ENCODE measurements at regions not wholly inside any gene's neighbourhood (a gene's known extent, or its start where the extent isn't known, plus 50 kb on each side); places are given as distances from the start of the nearest gene placed in this dataset.

- POLR2A ChIA-PET: no interaction called here
- H3K4me3 ChIP-seq (ENCODE audit: low read depth, low read length): no peak overlapping the region
- no peaks in the 10 kb centered on the region for H3K4me1 ChIP-seq (ENCODE audit: control insufficient read depth, insufficient read depth, low read length)
- no peaks in the 10 kb centered on the region for H3K36me3 ChIP-seq (ENCODE audit: control insufficient read depth in 2 of 2, insufficient read depth in 1 of 2, low read length in 2 of 2)
- H3K9me3 ChIP-seq (ENCODE audit: control insufficient read depth, insufficient read depth, low read depth, low read length): no peaks in the 10 kb centered on the region
- H3K27ac ChIP-seq (ENCODE audit: extremely low read depth, low read depth, low read length): no peak overlapping the region
- CTCF ChIA-PET: no interaction called here
- TF ChIP-seq MYNN (tag by site-specific recombination; IDR thresholded peaks at IDR 0.05; ENCODE audit: borderline replicate concordance): no peak
- TF ChIP-seq ZBTB20 (tag by site-specific recombination; IDR thresholded peaks at IDR 0.05): no peak
- TF ChIP-seq GLI2 (tag by site-specific recombination; IDR thresholded peaks at IDR 0.05; ENCODE audit: borderline replicate concordance, low read depth): no peak
- TF ChIP-seq ZNF830 (tag by site-specific recombination; IDR thresholded peaks at IDR 0.05; ENCODE audit: low read depth): no peak
- TF ChIP-seq ZFP41 (tag by site-specific recombination; IDR thresholded peaks at IDR 0.05; ENCODE audit: borderline replicate concordance): no peak
- TF ChIP-seq ZNF155 (tag by site-specific recombination; IDR thresholded peaks at IDR 0.05): no peak
- TF ChIP-seq ZNF501 (tag by site-specific recombination; IDR thresholded peaks at IDR 0.05): no peak
- no peak for TF ChIP-seq ZNF548 (tag by site-specific recombination; IDR thresholded peaks at IDR 0.05)
- TF ChIP-seq ZNF423 (tag by site-specific recombination; IDR thresholded peaks at IDR 0.05): no peak
Measured at GRCh38 chr20:60332523-60332922, 374.3 kb downstream of the CDH26 start.

GRCh38 chr20:60334911-60335310, 376.7 kb downstream of the CDH26 start:
- ChIA-PET POLR2A (no interaction called here), CTCF (no interaction called here)
- no peaks in the 10 kb centered on the region for H3K36me3 ChIP-seq (ENCODE audit: control insufficient read depth in 2 of 2, insufficient read depth in 1 of 2, low read length in 2 of 2)
- H3K4me3 ChIP-seq (ENCODE audit: low read depth, low read length): no peak overlapping the region
- no peaks in the 10 kb centered on the region for H3K4me1 ChIP-seq (ENCODE audit: control insufficient read depth, insufficient read depth, low read length)
- TF ChIP-seq ZNF26 (tag by site-specific recombination; IDR thresholded peaks at IDR 0.05) (no peak), SP7 (tag by site-specific recombination; IDR thresholded peaks at IDR 0.05) (no peak), SCRT1 (tag by site-specific recombination; IDR thresholded peaks at IDR 0.05; ENCODE audit: borderline replicate concordance) (no peak), ZNF239 (tag by site-specific recombination; IDR thresholded peaks at IDR 0.05) (no peak), REST (tag by site-specific recombination; IDR thresholded peaks at IDR 0.05) (no peak), ZNF302 (tag by site-specific recombination; IDR thresholded peaks at IDR 0.05; ENCODE audit: low read depth) (no peak), SALL2 (tag by site-specific recombination; IDR thresholded peaks at IDR 0.05; ENCODE audit: borderline replicate concordance) (no peak)
- no peaks in the 10 kb centered on the region for H3K9me3 ChIP-seq (ENCODE audit: control insufficient read depth, insufficient read depth, low read depth, low read length)
- H3K27ac ChIP-seq (ENCODE audit: extremely low read depth, low read depth, low read length): no peak overlapping the region

- Histone ChIP-seq H3K36me3 (ENCODE audit: control insufficient read depth in 2 of 2, insufficient read depth in 1 of 2, low read length in 2 of 2) (no peaks in the 10 kb centered on the region), H3K27ac (ENCODE audit: extremely low read depth, low read depth, low read length) (no peak overlapping the region), H3K4me1 (ENCODE audit: control insufficient read depth, insufficient read depth, low read length) (no peaks in the 10 kb centered on the region), H3K9me3 (ENCODE audit: control insufficient read depth, insufficient read depth, low read depth, low read length) (no peaks in the 10 kb centered on the region), H3K4me3 (ENCODE audit: low read depth, low read length) (no peak overlapping the region)
- TF ChIP-seq ZNF704 (tag by site-specific recombination; IDR thresholded peaks at IDR 0.05) (no peak), ZNF366 (tag by site-specific recombination; conservative IDR thresholded peaks at IDR 0.05) (no peak), GFI1B (tag by site-specific recombination; IDR thresholded peaks at IDR 0.05) (no peak), ZNF184 (tag by site-specific recombination; IDR thresholded peaks at IDR 0.05) (no peak), ZNF24 (tag by site-specific recombination; IDR thresholded peaks at IDR 0.05) (no peak)
- ChIA-PET CTCF (no interaction called here), POLR2A (no interaction called here)
Measured at GRCh38 chr20:60338556-60338955, 380.3 kb downstream of the CDH26 start.

Measured in HEK293 (cell line).